Right ventricle myocardium inferior (tissue), 1 donor: ENCODE measurements at regions not wholly inside any gene's neighbourhood (a gene's known extent, or its start where the extent isn't known, plus 50 kb on each side); places are given as distances from the start of the nearest gene placed in this dataset.
A peak's percentile ranks its signal among the peaks of the same experiment; 100 is the strongest.

Experiments used
- ATAC-seq: fragments of 200-7000 bp; cut with Tn5 transposase; one replicate; pipeline ENCODE4 v1.9.1; 2020; ENCODE audit warnings: mild to moderate bottlenecking, moderate library complexity
- DNase-seq: peaks from one replicate; pipeline ENCODE4 v3.0.0; 2021; ENCODE audit errors: missing footprints
- intact Hi-C: fragments of 100-400 bp; cut with DNase I; formaldehyde crosslinking; loops from one replicate; pipeline ENCODE4 v1.11.0; 2022
- donor health status: DM: no; HTN: yes; CAD: no; lungs with severe emphysema.

DNA sequence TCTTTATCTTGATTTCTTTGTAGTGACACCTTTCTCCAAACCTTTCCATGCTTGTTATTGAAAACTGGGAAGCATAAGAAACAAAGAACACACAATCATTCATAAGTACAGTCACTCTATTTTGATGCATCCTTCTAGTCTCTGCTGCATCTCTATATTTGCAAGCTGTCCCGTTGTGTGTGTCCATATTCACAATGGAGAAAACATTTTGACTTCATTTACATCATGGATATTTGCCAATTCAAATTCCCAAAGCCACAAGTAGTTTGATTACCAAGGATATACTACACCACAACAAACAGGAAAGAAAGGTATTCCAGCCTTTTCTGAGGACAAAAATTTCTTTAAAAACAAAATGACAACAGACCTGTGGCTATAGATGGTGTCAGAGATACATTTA is 673.8 kb downstream of the STIM2 start:
- no peak for ATAC-seq
- intact Hi-C loops = no loop called here
- DNase-seq = no peak

DNA sequence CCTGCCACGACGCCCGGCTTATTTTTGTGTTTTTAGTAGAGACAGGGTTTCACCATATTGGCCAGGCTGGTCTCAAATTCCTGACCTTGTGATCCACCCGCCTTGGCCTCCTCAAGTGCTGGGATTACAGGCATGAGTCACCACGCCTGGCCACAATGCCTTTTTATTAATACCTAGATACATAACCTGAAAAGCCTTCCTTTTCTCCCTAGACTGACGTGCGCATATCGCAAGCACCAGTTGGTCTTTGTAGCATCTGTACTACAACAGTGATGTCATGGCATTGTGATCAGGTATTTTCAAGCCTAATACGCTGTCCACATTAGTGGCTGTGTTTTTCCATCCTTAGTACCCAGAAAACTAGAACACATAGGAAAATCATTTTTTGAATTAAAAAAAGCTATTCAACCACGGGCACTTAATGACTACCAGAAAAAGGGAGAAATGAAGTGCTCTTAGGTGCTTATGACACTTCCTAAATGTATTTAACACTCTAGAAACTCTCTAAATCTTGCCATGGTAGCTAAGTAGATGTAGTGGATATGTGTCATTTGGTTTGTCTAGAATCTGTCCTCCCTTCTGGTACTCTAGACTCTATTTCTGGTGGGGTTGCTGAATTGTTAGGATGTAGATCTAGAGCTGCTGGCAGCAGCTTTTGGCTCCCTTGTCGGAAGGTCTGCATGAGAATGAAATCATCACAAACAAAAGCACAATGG is 707.8 kb downstream of the STIM2 start:
- DNase-seq = no peak
- intact Hi-C loops = no loop called here
- ATAC-seq = no peak

DNA sequence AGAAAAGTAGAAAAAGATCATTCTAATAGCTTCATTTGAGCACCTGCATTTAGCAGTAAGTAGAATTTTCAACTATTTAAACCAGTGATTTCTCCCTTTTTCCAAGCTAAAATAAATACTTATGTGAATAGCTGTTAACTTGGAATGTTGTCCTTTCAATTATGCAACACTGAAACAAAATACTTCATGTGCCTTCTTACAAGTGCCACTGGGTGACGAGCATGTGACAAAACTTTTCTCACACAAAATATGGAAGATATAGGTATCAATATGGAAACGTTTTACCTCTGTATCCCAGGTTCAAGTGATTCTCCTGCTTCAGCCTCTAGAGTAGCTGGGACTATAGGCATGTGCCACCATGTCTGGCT is 708.3 kb downstream of the STIM2 start:
- intact Hi-C loops = no loop called here
- DNase-seq = no peak
- no peak for ATAC-seq

DNA sequence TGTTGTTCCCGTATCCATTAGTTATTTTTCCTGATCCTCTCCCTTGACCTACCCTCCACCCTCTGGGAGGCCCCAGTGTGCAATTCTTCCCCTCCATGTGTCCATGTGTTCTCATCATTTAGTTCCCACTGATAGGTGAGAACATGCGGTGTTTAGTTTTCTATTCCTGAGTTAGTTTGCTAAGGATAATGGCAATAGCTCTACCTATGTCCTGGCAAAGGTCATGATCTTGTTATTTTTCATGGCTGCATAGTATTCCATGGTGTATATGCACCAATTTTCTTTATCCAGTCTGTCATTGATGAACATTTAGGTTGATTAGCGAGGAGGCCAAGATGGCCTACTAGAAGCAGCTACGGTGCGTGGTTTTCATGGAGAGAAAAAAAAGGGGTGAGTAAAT is 714.1 kb downstream of the STIM2 start:
- intact Hi-C loops = no loop called here
- no peak for DNase-seq
- ATAC-seq = no peak

DNA sequence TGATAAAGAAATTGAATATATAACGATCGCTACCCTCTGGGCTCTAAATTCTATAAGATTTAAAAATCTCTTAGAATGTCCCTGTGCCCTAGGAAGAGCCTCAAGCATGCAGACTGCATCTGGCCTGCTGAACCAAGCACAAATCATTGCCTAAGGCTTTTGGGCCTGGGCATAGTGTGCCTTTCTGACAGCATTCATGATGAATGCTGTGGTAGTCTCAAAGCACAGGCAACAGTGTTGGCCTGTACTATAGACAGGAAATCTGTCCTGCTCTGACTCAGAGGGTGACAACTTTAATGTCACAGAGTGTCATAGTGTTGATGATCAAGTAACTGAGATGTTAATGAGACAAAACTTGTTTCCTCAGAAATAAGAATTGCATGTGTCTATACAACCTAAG is 717.3 kb downstream of the STIM2 start:
- intact Hi-C loops = no loop called here
- DNase-seq = no peak
- ATAC-seq = no peak

DNA sequence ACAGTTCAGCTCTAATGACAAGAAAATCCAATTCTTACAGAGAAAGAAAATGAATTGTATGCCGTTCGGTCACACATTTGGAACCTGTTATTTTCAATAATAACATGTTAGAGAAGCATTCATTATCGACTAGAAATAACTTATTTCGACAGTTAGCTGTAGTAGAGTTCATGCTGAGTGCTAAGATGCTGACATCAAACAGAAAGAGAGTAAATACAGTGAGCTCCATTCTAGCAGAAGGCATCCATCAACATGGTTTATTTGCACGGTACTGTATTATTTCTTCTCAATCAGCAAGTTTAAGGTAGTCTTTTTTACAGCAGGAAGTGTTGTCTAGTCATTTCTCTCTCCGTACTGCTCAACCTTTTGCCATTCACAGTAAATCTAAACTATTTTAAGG is 732.1 kb downstream of the STIM2 start:
- no peak for DNase-seq
- ATAC-seq = no peak
- intact Hi-C loops = no loop called here

DNA sequence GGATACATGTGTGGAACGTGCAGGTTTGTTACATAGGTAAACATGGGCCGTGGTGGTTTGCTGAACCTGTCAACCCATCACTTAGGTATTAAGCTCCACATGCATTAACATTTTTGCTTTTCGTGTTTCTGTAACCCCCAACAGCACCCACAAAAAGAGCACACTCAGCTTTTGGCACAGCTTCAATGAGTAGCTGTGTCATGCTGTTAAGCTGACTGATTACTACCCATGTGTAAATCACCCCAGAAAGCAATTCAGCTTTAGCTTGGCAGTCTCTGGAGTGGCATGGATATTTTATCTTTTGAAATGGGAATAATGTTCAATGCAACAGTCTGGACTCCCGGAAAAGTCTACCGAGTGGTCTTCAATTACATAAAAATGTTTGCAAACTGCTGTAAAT is 734.3 kb downstream of the STIM2 start:
- intact Hi-C loops = no loop called here
- DNase-seq (no peak), ATAC-seq (no peak)

DNA sequence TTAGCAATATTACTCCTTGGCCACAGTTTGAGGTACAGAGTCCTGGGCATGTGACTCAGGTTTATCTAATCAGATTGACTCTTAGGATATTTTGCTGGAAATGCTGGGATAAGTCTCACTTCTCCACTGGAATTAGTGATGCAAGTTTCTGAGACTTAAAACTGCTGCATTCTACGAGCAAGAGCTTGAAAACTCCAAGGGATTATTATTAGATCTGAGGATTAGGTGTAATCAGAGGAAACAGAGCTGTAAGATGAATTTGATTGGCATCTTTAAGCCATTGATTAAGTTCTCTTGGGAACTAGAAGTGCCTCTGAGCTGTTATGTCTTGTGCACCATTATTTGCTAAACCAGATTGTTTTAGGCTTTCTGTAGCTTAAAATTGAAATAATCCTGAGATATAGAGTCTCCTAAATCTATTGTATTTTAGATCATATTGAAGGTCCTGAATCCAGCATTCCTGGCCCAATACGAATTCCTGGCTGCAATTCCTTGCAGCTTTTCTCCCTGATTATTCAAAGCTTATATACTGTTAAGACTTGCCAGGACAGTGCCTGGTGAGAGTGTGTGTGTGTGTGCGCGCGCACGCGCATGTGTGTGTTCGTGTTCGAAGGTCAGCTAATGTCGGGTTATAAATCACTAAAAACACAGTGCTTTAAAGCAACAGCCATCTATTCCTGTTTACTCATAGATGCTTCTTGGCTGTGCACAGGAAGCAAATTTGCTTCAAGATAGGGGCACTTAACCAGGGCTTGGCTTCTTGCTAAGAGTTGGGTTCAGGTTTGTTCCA is 735.1 kb downstream of the STIM2 start:
- intact Hi-C loops = no loop called here
- ATAC-seq (no peak), DNase-seq (peak; percentile 51)

DNA sequence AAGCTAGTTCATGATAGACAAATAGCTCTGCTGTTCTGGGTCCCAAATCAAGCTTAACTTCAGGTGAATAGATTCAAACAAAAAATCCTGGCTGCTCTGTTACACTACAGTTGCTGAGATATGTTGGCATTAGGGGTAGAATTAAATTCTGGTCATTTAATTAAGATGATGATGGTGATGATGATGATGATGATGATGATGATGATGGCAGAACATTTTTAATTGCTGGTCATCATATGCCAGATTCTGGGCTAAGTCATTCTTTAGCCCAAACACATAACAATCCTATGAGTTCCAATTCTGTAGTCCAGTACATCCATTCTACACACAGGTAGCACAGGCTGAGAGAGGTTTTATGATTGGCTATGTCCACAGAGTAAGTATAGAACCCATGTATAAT is 741.5 kb downstream of the STIM2 start:
- intact Hi-C loops = no loop called here
- ATAC-seq (no peak), DNase-seq (no peak)

DNA sequence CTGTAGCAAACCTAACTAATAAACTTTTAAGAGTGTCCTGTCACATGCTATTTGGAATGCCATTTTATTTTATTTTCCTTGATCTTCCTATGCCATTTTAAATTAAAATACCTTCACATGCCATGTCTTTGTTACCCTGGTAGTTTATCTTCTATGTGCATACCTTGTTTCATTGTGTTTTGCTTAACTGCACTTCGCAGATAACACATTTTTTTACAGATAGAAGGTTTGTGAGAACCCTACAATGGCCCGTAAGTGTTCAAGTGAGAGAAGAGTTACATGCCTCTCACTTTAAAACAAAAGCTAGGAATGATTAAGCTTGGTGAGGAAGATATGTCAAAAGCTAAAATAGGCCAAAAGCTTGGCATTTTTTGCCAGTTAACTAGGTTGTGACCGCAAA is 744.1 kb downstream of the STIM2 start:
- intact Hi-C loops = no loop called here
- DNase-seq (no peak), ATAC-seq (no peak)

DNA sequence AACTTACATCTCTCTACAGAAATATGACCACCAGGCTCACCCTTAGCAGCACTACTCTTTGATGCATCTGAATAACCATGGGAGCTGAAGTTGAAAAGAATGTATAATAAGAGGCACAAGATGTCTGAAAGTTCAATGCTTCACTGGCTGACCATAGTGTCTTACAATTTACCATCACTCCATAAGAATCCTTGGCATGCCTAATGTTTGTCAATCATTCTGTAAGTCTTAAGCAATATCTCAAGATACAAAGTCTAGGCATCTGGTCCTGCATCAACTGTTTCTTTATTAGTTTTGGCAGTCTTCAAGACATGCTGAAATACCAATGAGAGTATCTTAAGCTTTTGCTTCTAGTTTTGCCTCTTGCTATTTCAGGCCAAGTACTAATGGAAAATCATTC is 755.5 kb downstream of the STIM2 start:
- no peak for DNase-seq
- intact Hi-C loops = no loop called here

DNA sequence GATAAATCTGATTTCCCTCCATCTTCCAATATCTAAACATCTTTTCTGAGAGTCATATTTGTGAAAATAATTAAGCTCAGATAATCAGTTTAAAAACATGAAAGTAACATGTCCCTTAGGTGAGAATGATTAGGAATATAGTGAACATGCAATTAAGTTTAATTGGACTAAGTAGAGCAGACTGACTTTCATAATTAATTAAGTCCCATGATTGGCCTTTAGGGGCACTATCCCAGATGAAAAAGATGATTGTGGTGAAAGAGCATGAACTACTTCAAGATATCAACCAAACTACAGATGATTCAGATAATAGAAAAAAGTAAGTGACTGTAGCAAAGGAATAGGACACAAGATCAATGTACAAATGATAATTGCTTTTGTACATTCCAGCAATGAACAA is 758.8 kb downstream of the STIM2 start:
- intact Hi-C loops = no loop called here
- ATAC-seq (no peak), DNase-seq (no peak)

More for the DNA sequence above, 755.5 kb downstream of the STIM2 start:
- no peak for ATAC-seq

DNA sequence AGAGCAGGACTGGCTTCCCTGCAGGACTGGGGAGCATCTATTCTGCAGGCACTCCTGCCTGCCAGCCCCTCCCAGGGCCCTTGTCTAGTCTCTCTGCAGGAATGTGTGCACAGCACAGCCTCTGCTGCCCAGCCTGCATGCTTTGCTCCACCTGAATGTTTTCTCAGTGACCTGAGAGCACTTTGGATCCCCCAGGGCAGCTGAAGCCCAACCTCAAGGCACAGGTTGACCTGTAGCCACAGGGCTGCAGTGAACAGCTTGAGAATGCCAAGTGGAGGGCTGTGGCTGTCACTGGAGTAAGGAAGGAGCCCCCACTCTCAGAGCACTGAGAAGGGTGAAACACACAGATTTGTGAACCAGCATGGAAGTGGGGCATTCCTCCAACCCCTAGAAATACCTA is 760.2 kb downstream of the STIM2 start:
- ATAC-seq = no peak
- DNase-seq = no peak
- intact Hi-C loops = no loop called here

DNA sequence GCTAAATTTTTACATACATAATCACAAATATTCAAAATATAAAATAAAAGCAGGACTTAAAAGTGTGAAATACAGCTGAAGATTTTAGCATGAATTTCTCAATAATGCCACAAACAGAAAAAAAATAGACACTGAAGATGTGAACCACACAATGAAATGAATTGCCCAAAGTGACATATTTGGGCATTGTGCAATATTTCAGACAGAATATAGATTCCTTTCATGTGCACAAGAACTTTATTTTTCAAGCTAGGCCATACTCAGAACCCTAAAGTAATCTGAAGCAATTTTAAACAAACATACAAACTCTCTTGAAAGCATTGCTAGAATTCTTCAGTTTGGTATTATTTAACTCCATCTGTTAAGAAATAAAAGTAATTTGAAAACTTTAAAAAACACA is 764.1 kb downstream of the STIM2 start:
- ATAC-seq (no peak), DNase-seq (no peak)
- intact Hi-C loops = no loop called here

DNA sequence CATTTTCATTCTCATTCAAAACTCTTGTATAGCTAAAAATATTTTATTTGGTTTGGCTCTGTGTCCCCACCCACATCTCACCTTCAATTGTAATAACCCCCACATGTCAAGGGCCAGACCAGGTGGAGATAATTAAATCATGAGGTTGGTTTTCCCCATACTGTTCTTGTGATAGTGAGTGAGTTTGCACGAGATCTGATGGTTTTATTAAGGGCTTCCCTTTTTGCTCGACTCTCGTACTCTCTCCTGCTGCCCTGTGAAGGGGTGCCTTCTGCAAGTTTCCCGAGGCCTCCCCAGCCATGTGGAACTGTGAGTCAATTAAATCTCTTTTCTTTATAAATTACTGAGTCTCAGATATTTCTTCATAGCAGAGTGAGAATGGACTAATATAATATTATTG is 768.0 kb downstream of the STIM2 start:
- ATAC-seq (no peak), DNase-seq (no peak)
- intact Hi-C loops = no loop called here

DNA sequence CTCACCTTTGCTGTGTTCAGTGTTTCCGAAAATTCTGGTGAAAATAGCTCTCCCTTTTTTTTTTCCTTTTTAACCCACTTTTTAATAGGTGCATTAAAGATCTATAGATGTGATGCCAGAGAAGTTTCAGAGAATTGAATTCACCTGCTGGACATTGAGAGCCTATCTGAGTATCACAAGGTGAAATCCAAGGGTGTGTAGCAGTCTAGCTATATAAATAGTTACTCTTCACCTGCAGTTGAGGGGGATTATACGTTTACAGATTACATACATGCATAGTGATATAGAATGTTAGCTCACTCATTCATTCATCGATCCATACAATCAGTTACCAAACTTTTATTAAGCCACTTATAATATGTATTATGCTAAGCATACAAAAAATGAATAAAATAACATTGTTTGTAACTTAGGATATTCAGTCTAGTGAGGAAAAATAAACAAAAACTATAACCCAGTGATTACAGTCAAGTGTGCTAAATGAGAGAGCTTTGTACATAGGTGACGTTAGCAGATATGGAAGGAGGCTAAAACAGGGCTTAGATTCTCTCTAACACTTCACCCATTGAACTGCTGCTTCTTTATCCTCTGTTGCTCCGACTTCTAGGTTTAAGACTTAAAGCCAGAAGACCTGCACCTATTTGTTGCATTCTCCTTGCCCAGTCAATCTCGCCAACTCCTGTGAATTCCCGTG is 769.0 kb downstream of the STIM2 start:
- DNase-seq (no peak), ATAC-seq (no peak)
- intact Hi-C loops = no loop called here

DNA sequence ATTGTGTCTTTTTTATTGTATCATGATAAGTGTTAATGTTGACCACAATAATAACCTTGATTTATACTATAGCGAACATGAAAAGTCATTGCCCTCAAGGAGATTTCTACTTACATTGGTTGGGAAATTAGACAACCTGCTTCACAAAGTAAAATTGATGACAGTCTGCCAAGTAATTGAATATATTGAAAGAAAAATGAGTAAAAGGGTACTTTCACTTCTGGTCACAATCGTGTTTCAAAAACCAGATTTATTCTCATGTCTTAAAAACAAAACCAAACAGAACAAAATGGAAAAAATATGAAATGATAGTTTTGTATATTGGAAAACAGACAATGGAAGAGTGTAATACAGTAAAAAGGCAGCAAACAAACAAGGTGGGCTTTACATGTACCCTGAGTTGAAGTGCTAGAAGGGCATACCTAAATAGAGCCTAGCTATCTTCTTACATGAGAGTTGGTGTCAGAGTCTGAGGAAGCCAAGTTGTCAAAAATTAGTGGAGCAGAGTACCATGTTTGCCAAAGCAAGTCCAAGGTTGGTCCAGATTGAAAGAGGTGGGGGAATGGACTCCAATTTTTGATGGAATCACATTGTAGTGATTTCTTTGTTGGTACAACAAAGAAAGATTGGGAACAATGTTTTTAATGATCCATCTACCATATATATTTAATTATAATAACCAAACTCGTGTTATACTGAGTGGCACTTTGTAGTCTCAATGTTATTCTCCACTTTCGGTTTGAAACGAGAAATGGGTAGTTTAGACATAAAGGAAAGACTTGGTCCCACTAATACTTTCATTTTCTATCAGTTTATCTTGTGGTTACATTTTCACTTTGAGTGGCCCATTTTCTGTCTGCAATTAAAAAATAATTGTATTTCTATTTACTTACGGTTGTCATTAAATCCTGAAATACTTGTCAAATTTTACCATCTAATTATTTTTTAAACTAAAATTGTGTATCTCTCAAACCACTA is 775.6 kb downstream of the STIM2 start:
- ATAC-seq (no peak), DNase-seq (no peak)
- intact Hi-C loops = no loop called here

DNA sequence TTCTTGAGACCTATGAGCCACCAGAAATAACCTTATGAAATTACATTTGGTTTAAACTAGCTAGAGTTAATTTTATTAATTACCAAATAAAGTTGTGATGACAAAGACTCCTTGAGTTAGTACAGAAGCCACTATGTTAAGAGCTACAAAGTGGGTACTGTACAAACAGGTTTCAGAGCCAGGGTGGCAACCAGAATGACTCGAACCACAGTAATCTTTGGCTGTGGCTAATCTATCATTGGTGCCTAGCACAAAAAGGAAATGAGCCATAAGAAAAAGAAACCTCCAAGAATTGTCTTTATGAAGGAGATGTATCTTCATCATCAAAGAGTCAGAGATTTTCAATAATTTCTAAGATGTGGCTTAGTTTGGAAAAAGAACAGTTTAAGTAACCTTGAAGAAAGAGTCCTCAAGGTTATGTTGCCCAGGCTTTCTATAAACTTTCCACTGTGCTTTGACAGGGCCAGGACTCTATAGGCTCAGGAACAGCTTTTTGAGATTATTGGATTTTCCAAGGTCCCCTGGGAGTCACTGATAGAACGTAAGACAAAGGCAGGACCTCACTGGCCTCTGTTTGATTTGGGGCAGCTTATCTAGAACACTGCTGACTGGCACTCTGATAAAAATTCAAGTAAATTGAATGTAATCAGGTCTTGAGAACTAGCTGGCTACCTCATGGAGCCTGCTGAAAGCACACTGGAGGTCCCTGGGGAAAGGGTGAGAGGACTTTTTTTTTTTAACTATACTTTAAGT is 777.7 kb downstream of the STIM2 start:
- intact Hi-C loops = no loop called here
- no peak for ATAC-seq
- DNase-seq = no peak
